ENCODE measurements at regions not wholly inside any gene's neighbourhood (a gene's known extent, or its start where the extent isn't known, plus 50 kb on each side); places are given as distances from the start of the nearest gene placed in this dataset.

- intact Hi-C loops (cut with micrococcal nuclease; ENCODE audit: unreplicated experiment), result no loop called here
- TF ChIP-seq EZH2 (IDR thresholded peaks at IDR 0.05; ENCODE audit: borderline replicate concordance, low read depth, low read length, poor library complexity, severe bottlenecking), result no peak
- no peak for TF ChIP-seq CTCF (conservative IDR thresholded peaks at IDR 0.05; ENCODE audit: low read depth, low read length)
- Histone ChIP-seq H3K9me3 (ENCODE audit: low read depth, low read length, poor library complexity, severe bottlenecking) (peaks cover 8% of the 10 kb centered on the region), H3K27me3 (replicated peaks; ENCODE audit: insufficient read depth, low read depth, low read length, poor library complexity) (no peaks in the 10 kb centered on the region), H3K27ac (ENCODE audit: low read depth, low read length, poor library complexity, severe bottlenecking) (no peak overlapping the region), H3K36me3 (ENCODE audit: insufficient read depth, low read length, poor library complexity, severe bottlenecking) (no peaks in the 10 kb centered on the region), H3K4me3 (ENCODE audit: low read depth, low read length, poor library complexity, severe bottlenecking) (no peak overlapping the region), H3K4me1 (ENCODE audit: insufficient read depth, low read length, poor library complexity, severe bottlenecking) (no peaks in the 10 kb centered on the region)
- POLR2A ChIA-PET (ENCODE audit: low non-redundant PET), result no interaction called here
- DNase-seq (ENCODE audit: low spot score), result no peak
- no TSS peak for BruUV-seq (replicated peaks)
- CTCF ChIA-PET, result no interaction called here
Measured at GRCh38 chr17:52470553-52470952, 312.0 kb upstream of the CA10 start.

GRCh38 chr17:52465407-52465806 lies 306.9 kb upstream of the CA10 start:
- no TSS peak for BruUV-seq (replicated peaks)
- Histone ChIP-seq H3K27me3 (replicated peaks; ENCODE audit: insufficient read depth, low read depth, low read length, poor library complexity) (no peaks in the 10 kb centered on the region), H3K4me1 (ENCODE audit: insufficient read depth, low read length, poor library complexity, severe bottlenecking) (no peaks in the 10 kb centered on the region), H3K4me3 (ENCODE audit: low read depth, low read length, poor library complexity, severe bottlenecking) (no peak overlapping the region), H3K9me3 (ENCODE audit: low read depth, low read length, poor library complexity, severe bottlenecking) (peaks cover 3% of the 10 kb centered on the region), H3K36me3 (ENCODE audit: insufficient read depth, low read length, poor library complexity, severe bottlenecking) (no peaks in the 10 kb centered on the region), H3K27ac (ENCODE audit: low read depth, low read length, poor library complexity, severe bottlenecking) (no peak overlapping the region)
- CTCF ChIA-PET, result no interaction called here
- POLR2A ChIA-PET (ENCODE audit: low non-redundant PET), result no interaction called here
- no peak for DNase-seq (ENCODE audit: low spot score)
- intact Hi-C loops (cut with micrococcal nuclease; ENCODE audit: unreplicated experiment), result loop anchor here (10.0 kb wide), 1 partner anchor 219 kb away; no protein-coding TSS in a partner anchor
- TF ChIP-seq EZH2 (IDR thresholded peaks at IDR 0.05; ENCODE audit: borderline replicate concordance, low read depth, low read length, poor library complexity, severe bottlenecking), result no peak
- TF ChIP-seq CTCF (conservative IDR thresholded peaks at IDR 0.05; ENCODE audit: low read depth, low read length), result no peak

- Histone ChIP-seq H3K4me1 (ENCODE audit: insufficient read depth, low read length, poor library complexity, severe bottlenecking) (no peaks in the 10 kb centered on the region), H3K9me3 (ENCODE audit: low read depth, low read length, poor library complexity, severe bottlenecking) (no peaks in the 10 kb centered on the region), H3K27me3 (replicated peaks; ENCODE audit: insufficient read depth, low read depth, low read length, poor library complexity) (no peaks in the 10 kb centered on the region), H3K36me3 (ENCODE audit: insufficient read depth, low read length, poor library complexity, severe bottlenecking) (no peaks in the 10 kb centered on the region), H3K27ac (ENCODE audit: low read depth, low read length, poor library complexity, severe bottlenecking) (no peak overlapping the region), H3K4me3 (ENCODE audit: low read depth, low read length, poor library complexity, severe bottlenecking) (no peak overlapping the region)
- CTCF ChIA-PET, result no interaction called here
- no peak for DNase-seq (ENCODE audit: low spot score)
- TF ChIP-seq CTCF (conservative IDR thresholded peaks at IDR 0.05; ENCODE audit: low read depth, low read length) (no peak), EZH2 (IDR thresholded peaks at IDR 0.05; ENCODE audit: borderline replicate concordance, low read depth, low read length, poor library complexity, severe bottlenecking) (no peak)
- BruUV-seq (replicated peaks), result no TSS peak
- intact Hi-C loops (cut with micrococcal nuclease; ENCODE audit: unreplicated experiment), result no loop called here
- POLR2A ChIA-PET (ENCODE audit: low non-redundant PET), result no interaction called here
Measured at GRCh38 chr17:52451294-52451861, 292.9 kb upstream of the CA10 start.

Data from A673 (cell line).